AG20443 (cell line): ENCODE measurements at regions not wholly inside any gene's neighbourhood (a gene's known extent, or its start where the extent isn't known, plus 50 kb on each side); places are given as distances from the start of the nearest gene placed in this dataset.
"Not testable (repeated sequence)": the region's sequence is repeated elsewhere in the genome, so short reads cannot be mapped to it uniquely, and the experiment has no call there.

ENCODE experiments used
- DNase-seq: peaks from one replicate; pipeline ENCODE4 v3.0.0; 2012; ENCODE audit warnings: low spot score, mixed read lengths

DNA sequence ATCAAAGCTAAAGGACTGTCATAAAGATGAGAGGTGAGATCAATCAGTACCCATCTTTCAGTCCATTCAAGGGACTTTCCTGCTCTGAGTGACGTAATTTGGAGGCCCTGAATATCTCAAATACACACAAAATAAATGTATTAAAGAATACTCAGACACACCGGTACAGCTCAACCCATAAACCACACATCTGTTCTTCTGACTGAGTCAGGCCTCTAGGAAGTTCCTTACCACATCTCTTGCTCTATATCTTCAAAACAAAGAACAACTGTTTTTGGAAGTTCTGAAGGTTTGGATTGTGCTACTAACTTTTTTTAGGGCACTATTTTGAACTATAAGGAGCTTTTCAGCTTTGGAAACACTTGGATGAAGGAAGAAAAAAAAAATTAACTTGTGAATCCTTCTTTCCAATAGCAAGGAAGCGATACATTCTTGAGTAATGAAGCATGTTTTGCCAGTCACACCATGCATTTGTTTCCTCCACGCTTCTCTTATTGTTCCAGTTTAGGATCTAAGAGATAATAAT is 866.5 kb upstream of the VRK2 start:
- peak; percentile 7 for DNase-seq

DNA sequence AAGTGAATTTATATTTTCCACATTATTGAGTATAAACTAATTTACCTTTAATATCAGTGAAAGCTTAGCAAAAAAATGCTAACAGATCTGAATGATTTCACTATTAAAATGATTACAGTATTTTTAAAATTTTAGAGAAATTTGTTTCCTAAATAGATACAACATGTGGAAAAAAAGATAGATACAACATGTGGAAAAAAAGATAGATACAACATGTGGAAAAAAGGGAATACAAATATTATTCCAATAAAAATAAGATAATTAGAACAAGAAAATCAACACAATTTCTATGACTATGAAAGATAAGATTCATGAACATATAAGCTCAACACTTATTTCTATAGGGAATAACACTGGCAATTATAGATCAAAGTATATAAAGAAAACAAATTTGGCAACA is 865.9 kb upstream of the VRK2 start:
- no peak for DNase-seq

- no peak for DNase-seq
Measured at GRCh38 chr2:57181315-57182038, 865.1 kb upstream of the VRK2 start.

GRCh38 chr2:57182916-57183315 is 863.7 kb upstream of the VRK2 start:
- no peak for DNase-seq

GRCh38 chr2:57185568-57185967 is 861.0 kb upstream of the VRK2 start:
- DNase-seq, result no peak

DNA sequence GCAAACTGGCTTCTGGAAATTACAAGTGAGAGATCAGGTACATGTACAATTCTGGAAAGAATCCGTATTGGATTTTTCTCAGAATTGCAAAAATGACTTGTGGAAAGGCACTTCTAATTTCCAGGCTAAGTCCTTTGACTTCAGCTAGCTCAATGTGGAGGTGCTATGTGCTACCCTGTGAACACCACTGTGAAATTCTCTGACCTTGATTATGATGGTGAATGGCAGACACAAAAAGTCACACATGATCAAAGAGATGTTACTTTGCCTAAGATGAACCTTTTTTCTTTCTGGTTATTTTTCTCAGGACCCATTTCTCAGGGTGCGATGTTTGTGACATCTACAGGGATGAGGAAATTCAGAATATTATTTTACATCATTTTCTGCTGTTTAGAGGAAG is 856.6 kb upstream of the VRK2 start:
- DNase-seq, result no peak

GRCh38 chr2:57199663-57200062 is 846.9 kb upstream of the VRK2 start:
- no peak for DNase-seq

DNA sequence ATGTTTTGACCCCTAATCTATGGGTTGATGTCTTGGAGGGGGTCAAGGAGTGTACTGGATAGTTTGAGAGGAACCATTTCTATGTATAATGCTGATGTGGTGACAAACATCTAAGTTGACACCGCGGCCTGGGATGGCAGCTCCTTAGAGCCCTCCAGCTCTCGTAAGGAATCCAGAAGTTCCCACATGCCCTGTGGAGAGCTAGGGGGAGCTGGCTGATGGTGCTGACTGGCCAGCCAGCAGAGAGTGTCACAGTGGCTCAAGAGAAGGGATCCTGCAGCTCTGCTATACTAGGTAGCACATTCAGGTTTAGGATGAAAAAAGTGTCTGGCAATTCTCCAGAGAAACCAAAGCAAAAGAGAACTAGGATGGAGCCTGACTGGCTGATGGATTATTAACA is 842.2 kb upstream of the VRK2 start:
- DNase-seq, result no peak

GRCh38 chr2:57205241-57205640 is 841.4 kb upstream of the VRK2 start:
- no peak for DNase-seq

DNA sequence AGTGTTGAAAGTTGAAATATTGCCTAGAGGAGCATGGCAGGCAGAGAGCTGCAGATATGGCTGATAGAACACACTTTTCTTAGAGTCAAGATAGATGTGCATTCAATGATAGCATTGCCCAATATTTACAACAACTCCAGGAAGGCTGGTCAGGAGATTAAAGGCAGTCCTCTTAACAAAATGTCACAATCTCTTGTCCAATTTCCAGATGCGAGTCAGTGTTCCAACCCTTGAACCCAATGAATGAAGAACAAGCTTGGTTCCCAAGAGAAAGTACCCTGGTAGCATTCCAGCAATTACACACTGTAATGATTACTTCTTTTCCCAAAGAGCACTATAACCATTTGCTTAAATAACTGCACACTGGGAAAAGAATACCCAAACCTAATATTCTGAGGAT is 839.4 kb upstream of the VRK2 start:
- no peak for DNase-seq

DNA sequence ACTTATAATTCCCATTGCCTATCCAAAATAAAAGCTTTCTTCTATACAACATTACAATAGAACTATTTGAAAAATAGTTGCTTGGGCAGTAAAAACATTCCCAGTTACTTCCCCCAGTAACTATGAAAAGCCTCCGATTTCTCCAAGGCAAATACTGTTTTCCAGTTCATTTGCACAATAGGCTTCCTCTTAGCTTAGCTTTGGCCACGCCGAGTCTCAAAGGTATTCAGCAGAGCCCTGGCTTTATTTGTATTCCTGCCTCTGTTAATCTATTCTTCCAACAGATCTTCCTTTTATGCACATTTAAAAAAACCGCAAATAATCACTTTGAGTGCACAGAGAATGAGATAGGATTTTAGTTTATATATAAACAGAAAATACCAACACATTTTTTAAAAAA is 836.8 kb upstream of the VRK2 start:
- DNase-seq, result no peak

GRCh38 chr2:57210855-57211254 is 835.8 kb upstream of the VRK2 start:
- DNase-seq, result no peak

GRCh38 chr2:57217013-57217412 is 829.6 kb upstream of the VRK2 start:
- DNase-seq, result no peak

- DNase-seq, result no peak
Measured at GRCh38 chr2:57218206-57218605, 828.4 kb upstream of the VRK2 start.

GRCh38 chr2:57229706-57230105 is 816.9 kb upstream of the VRK2 start:
- not testable (repeated sequence) for DNase-seq

DNA sequence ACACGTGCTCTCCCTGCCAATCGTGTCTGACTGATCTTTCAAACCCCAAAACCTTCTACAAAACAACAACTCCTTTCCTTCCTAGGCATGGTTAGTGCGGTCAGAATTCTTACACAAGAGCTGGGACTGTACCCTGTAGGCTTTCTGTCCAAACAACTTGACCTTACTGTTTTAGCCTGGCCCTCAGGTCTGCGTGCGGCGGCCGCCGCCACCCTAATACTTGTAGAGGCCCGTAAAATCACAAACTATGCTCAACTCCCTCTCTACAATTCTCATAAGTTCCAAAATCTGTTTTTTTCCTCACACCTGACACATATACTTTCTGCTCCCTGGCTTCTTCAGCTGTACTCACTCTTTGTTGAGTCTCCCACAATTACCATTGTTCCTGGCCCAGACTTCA is 814.3 kb upstream of the VRK2 start:
- DNase-seq, result not testable (repeated sequence)

GRCh38 chr2:57251495-57251894 is 795.1 kb upstream of the VRK2 start:
- not testable (repeated sequence) for DNase-seq

- DNase-seq, result not testable (repeated sequence)
Measured at GRCh38 chr2:57276408-57276807, 770.2 kb upstream of the VRK2 start.

DNA sequence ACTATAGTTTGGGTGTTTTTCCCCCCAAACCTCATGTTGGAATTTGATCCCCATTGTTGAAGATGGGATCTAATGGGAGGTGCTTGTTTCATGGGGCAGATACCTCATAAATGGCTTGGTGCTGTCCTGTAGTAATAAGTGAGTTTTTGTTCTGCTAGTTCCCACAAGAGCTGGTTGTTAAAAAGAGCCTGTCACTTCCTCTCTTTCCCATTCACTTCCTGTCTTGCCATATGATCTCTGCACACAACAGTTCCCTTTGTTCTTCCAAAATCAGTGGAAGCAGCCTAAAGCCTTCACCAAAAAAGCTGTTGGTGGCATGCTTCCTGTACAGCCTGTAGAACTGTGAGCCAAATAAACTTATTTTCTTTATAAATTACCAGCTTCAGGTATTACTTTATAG is 768.2 kb upstream of the VRK2 start:
- DNase-seq, result no peak

GRCh38 chr2:57291209-57291608 is 755.4 kb upstream of the VRK2 start:
- no peak for DNase-seq

- peak; percentile 29 for DNase-seq
Measured at GRCh38 chr2:57296795-57297517, 749.6 kb upstream of the VRK2 start.

DNA sequence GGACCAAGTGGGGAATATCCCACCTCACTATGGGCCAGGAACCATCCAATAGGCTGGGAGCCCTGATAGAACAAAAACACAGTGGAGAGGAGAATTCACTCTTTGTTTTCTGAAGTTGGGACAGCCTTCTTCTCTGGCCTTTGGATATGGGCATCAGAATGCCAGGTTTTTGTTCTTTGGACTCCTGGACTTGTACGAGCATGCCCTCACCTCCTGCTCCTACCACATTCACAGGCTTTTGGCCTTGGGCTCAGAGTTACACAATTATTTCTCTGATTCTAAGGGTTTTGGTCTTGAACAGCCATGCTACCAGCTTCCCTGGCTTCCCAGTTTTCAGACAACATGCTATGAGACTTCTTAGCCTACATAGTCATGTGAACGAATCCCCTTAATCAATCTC is 732.9 kb upstream of the VRK2 start:
- no peak for DNase-seq

GRCh38 chr2:57314682-57315081 is 731.9 kb upstream of the VRK2 start:
- DNase-seq, result no peak

DNA sequence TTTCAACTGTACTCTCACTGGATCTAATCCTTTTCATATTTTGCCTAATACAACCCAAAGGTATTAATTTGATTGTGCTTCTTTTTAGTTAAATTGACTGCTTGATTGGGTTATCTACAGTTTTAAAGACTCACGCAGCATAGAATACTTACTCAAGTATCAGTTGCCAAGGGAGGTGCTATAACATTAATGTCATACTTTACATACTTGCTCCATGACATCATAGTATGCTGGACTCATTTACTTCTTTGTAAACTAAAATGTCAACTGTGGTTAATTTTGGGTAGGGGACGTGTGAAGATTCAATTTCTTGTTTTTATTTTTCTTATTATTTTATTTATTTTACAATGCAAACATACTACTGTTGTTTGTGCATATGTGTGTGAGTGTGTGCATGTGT is 716.2 kb upstream of the VRK2 start:
- DNase-seq, result no peak
